Esophagus squamous epithelium (tissue), 5 donors: ENCODE measurements at regions not wholly inside any gene's neighbourhood (a gene's known extent, or its start where the extent isn't known, plus 50 kb on each side); places are given as distances from the start of the nearest gene placed in this dataset.

Source experiments
- DNase-seq: peaks from one replicate; lab custom pipeline; 2025; lab: John Stamatoyannopoulos, UW
- H3K27ac ChIP-seq, 4 donors: fragments of 200-600 bp; sonication (generic); one replicate each; pipeline ENCODE4 v1.5.1; 2016 to 2019; ENCODE audit warnings: mild to moderate bottlenecking in 1 of 4
- H3K27me3 ChIP-seq, 4 donors: fragments of 200-600 bp; sonication (generic); 1 replicate in 3 of 4; 2 replicates in 1 of 4; pipeline versions ENCODE4 v1.5.1 to v1.6.0; 2017 to 2021; ENCODE audit warnings: antibody characterized with exemption in 1 of 4
- H3K36me3 ChIP-seq, 3 donors: fragments of 200-600 bp; sonication (generic); one replicate each; pipeline ENCODE4 v1.5.1; 2016 to 2019
- H3K4me1 ChIP-seq, 3 donors: fragments of 200-600 bp; sonication (generic); one replicate each; pipeline ENCODE4 v1.5.1; 2017 to 2019
- H3K4me3 ChIP-seq, 4 donors: fragments of 200-600 bp; sonication (generic); 1 replicate in 3 of 4; 2 replicates in 1 of 4; pipeline ENCODE4 v1.5.1; 2016 to 2019; ENCODE audit warnings: mild to moderate bottlenecking in 2 of 4, moderate library complexity in 1 of 4
- H3K9me3 ChIP-seq, 3 donors: fragments of 200-600 bp; sonication (generic); one replicate each; pipeline ENCODE4 v1.5.1; 2016 to 2019
- POLR2A ChIP-seq, 4 donors: fragments of 450-650 bp; IDR thresholded peaks; one replicate each; pipeline ENCODE4 v1.6.1; 2017; ENCODE audit warnings: antibody characterized with exemption in 4 of 4, mild to moderate bottlenecking in 4 of 4, moderate library complexity in 3 of 4
- WGBS, 2 donors: methylation state at CpG; one replicate each; pipeline ENCODE4 v1.1.5; 2018; 5-methylcytosine and 5-hydroxymethylcytosine counted together
- intact Hi-C: fragments of 100-400 bp; cut with DNase I; formaldehyde crosslinking; loops from one replicate; pipeline ENCODE4 v1.15.0; 2022
- TF ChIP-seq, protein P1 (sequence below), 6 experiments: fragments of 450-650 bp in 4 of 6; fragments of 200-600 bp in 2 of 6; sonication (generic) in 2 of 6; IDR thresholded peaks; one replicate each; pipeline ENCODE4 v1.5.1; 2016 to 2019; ENCODE audit warnings: antibody characterized with exemption in 6 of 6, mild to moderate bottlenecking in 4 of 6, moderate library complexity in 4 of 6
- donor health status: DM: yes; HTN: yes; CAD: no.

DNA sequence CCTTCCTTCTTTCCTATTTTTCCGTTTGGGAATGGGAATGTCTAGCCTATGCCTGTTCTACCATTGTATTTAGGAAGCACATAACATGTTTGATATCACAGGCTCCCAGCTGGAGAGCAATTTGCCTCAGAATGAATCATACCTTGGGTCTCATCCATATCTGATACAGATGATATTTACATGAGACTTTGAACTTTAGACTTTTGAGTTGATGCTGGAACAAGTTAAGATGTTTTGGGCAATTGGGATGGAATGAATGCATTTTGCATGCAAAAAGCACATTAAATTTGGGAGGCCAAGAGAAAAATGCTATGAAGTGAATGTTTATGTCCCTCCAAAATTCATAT lies 61.9 kb upstream of the BEGAIN start:
- TF ChIP-seq, protein P1, sequence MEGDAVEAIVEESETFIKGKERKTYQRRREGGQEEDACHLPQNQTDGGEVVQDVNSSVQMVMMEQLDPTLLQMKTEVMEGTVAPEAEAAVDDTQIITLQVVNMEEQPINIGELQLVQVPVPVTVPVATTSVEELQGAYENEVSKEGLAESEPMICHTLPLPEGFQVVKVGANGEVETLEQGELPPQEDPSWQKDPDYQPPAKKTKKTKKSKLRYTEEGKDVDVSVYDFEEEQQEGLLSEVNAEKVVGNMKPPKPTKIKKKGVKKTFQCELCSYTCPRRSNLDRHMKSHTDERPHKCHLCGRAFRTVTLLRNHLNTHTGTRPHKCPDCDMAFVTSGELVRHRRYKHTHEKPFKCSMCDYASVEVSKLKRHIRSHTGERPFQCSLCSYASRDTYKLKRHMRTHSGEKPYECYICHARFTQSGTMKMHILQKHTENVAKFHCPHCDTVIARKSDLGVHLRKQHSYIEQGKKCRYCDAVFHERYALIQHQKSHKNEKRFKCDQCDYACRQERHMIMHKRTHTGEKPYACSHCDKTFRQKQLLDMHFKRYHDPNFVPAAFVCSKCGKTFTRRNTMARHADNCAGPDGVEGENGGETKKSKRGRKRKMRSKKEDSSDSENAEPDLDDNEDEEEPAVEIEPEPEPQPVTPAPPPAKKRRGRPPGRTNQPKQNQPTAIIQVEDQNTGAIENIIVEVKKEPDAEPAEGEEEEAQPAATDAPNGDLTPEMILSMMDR (IDR thresholded peaks at IDR 0.05), result no peak
- TF ChIP-seq POLR2A (IDR thresholded peaks at IDR 0.05), result no peak
- no peak for DNase-seq
- Histone ChIP-seq H3K27ac (no peak overlapping the region), H3K27me3 (peaks cover 0 to 19% (median 0%) of the 10 kb centered on the region in 4 donors), H3K4me3 (no peak overlapping the region), H3K4me1 (peaks cover 0 to 5% (median 3%) of the 10 kb centered on the region in 3 donors), H3K9me3 (no peaks in the 10 kb centered on the region), H3K36me3 (no peaks in the 10 kb centered on the region)
- WGBS, 2 donors, result 29 to 33% methylated on average over 1 of the region's 1 CpG
- intact Hi-C loops, result no loop called here

- 56 to 65% methylated on average over 2 of the region's 2 CpGs for WGBS, 2 donors
- TF ChIP-seq, protein P1 (IDR thresholded peaks at IDR 0.05), result no peak
- no peak for TF ChIP-seq POLR2A (IDR thresholded peaks at IDR 0.05)
- intact Hi-C loops, result no loop called here
Measured at GRCh38 chr14:100651999-100652508, 64.8 kb upstream of the BEGAIN start.

DNA sequence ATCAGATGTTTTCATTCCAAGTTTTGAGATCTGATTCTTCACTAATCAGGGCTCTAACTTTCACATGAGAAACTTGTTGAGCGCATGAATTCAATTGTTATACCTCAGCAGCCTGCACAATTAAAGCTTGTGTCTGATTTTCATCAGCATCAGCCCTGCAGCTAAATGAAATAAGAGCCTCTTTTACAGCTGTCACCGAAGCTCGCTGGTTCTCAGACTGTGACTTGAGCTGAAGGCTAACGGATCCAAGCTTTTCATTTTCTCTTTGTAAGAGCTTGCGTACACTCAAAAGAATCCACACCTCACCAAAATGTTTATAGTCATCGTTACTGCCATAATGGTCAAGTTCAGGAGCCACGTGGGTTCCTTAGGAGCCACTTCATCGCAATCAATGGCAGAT lies 65.5 kb upstream of the BEGAIN start:
- Histone ChIP-seq H3K27ac (no peak overlapping the region), H3K27me3 (peaks cover 0 to 49% (median 3%) of the 10 kb centered on the region in 4 donors), H3K4me1 (peaks cover 5 to 7% (median 6%) of the 10 kb centered on the region in 3 donors), H3K9me3 (no peaks in the 10 kb centered on the region), H3K4me3 (no peak overlapping the region), H3K36me3 (no peaks in the 10 kb centered on the region)
- no peak for DNase-seq
- no peak for TF ChIP-seq POLR2A (IDR thresholded peaks at IDR 0.05)
- TF ChIP-seq, protein P1 (IDR thresholded peaks at IDR 0.05), result no peak
- 84% methylated on average over 8 of the region's 8 CpGs for WGBS, 2 donors
- intact Hi-C loops, result no loop called here

More at GRCh38 chr14:100651999-100652508, 64.8 kb upstream of the BEGAIN start:
- Histone ChIP-seq H3K4me1 (peaks cover 5 to 7% (median 6%) of the 10 kb centered on the region in 3 donors), H3K27me3 (peaks cover 0 to 42% (median 3%) of the 10 kb centered on the region in 4 donors), H3K36me3 (no peaks in the 10 kb centered on the region), H3K27ac (no peak overlapping the region), H3K9me3 (no peaks in the 10 kb centered on the region), H3K4me3 (no peak overlapping the region)
- no peak for DNase-seq

DNA sequence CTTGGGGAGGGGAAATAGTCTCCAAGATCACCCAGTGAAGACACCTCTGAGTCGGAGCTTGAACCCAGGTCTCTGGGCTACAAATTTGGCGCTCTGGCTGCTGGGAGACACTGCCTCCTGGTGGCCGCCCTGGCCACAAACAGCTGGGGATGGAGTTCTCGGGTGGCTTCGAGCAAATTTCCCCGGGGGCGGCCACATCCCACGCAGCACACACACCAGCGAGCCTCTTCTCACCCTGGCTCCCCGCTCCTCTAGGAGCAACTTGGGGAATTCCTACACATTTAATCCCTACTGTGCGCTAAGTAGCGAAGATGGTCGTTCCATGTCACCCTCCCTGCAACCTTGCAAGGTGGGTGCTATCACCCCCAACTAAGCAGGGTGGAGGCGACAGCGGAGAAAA lies 66.2 kb upstream of the BEGAIN start:
- Histone ChIP-seq H3K27me3 (peaks cover 0 to 52% (median 3%) of the 10 kb centered on the region in 4 donors), H3K9me3 (no peaks in the 10 kb centered on the region), H3K4me1 (peaks cover 5 to 7% (median 6%) of the 10 kb centered on the region in 3 donors), H3K36me3 (no peaks in the 10 kb centered on the region), H3K27ac (no peak overlapping the region), H3K4me3 (no peak overlapping the region)
- intact Hi-C loops, result no loop called here
- no peak for DNase-seq
- 73 to 100% methylated on average over 1 to 13 of the region's 15 CpGs for WGBS, 2 donors
- no peak for TF ChIP-seq POLR2A (IDR thresholded peaks at IDR 0.05)
- TF ChIP-seq, protein P1 (IDR thresholded peaks at IDR 0.05), result peak in 5 of 6 experiments; percentile 14 to 53 (median 30)

DNA sequence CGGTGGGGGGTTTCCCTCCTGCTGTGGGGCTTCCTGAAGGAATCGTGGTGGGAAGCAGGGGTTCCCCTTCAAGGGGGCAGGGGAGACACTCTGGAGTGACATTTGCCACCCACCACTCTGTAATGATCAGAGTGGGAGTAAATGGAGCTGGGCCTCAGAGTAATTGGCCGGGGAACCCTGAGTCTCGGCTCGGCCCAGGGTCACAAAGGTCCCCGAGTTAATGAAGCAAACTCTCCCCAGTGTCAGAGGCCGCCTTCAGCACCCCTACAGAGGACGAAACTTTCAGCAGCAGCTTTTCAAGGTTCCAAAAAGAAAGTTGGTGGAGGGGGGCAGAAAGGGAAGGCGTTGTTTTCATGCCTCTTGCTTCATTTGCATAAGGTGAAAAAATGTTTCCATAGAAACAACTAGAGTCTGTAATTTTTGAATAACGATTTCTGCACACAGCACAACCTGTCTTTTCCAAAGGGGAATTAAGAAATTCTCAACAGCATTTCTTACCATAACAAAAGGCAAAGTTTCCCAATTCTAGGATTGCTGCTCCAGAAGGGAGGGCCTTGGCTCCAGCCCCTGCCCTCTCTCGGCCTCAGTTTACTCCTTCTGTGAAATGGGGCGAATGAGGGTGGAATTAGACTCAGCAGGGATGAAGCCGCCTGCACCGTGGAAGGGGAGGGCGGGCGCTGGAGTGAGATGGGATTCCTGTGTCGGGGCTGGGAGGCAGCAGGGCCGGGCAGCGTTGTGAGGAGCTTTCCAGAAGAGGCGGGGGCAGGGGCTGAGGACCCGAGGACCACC lies 67.0 kb upstream of the BEGAIN start:
- TF ChIP-seq, protein P1 (IDR thresholded peaks at IDR 0.05), result no peak
- TF ChIP-seq POLR2A (IDR thresholded peaks at IDR 0.05), result no peak
- intact Hi-C loops, result no loop called here
- DNase-seq, result no peak
- H3K4me3 ChIP-seq, result peak overlapping the region in 1 of 4 donors; percentile 43
- no peaks in the 10 kb centered on the region for H3K9me3 ChIP-seq
- no peaks in the 10 kb centered on the region for H3K36me3 ChIP-seq
- H3K27ac ChIP-seq, result no peak overlapping the region
- H3K27me3 ChIP-seq, result peaks cover 0 to 55% (median 3%) of the 10 kb centered on the region in 4 donors
- H3K4me1 ChIP-seq, result peaks cover 5 to 7% (median 6%) of the 10 kb centered on the region in 3 donors
- 54 to 55% methylated on average over 12 to 14 of the region's 21 CpGs for WGBS, 2 donors
